OCI-LY7 (cell line): ENCODE measurements at regions not wholly inside any gene's neighbourhood (a gene's known extent, or its start where the extent isn't known, plus 50 kb on each side); places are given as distances from the start of the nearest gene placed in this dataset.

Experiments used
- BruUV-seq: library from RNA; stranded (reverse); fragments of 400-500 nt; replicated peaks from 2 replicates; lab custom pipeline; 2021; lab: Mats Ljungman, UMichigan
- CTCF ChIA-PET: fragments of 300-600 bp; sonication (Branson Sonifier 250); formaldehyde crosslinking; loops from one replicate; lab custom pipeline; 2022; ENCODE audit warnings: antibody characterized with exemption; ENCODE audit not compliant: unreplicated experiment; lab: Charles Lee
- POLR2A ChIA-PET: fragments of 300-600 bp; sonication (Branson Sonifier 250); formaldehyde crosslinking; loops from one replicate; lab custom pipeline; 2022; ENCODE audit warnings: antibody characterized with exemption; lab: Charles Lee
- DNase-seq: peaks from one replicate; pipeline ENCODE4 v3.0.0-alpha.2; 2015; ENCODE audit warnings: low spot score
- H2AFZ ChIP-seq: fragments of 200-600 bp; sonication (generic), shearing (Covaris generic); 2 replicates; pipeline ENCODE4 v1.6.1; 2014; ENCODE audit warnings: mild to moderate bottlenecking, antibody characterized with exemption, low read length, moderate library complexity
- H3K27ac ChIP-seq: fragments of 200-600 bp; sonication (generic); 2 replicates; pipeline ENCODE4 v1.5.1; 2014; ENCODE audit warnings: mixed run types, low read depth, mild to moderate bottlenecking, moderate library complexity, low read length, inconsistent platforms; ENCODE audit not compliant: poor library complexity, severe bottlenecking
- H3K36me3 ChIP-seq: fragments of 200-600 bp; sonication (generic); 2 replicates; pipeline ENCODE4 v1.6.1; 2014; ENCODE audit warnings: mild to moderate bottlenecking, antibody characterized with exemption, low read length, moderate library complexity, mixed read lengths; ENCODE audit not compliant: insufficient read depth
- H3K4me1 ChIP-seq: fragments of 200-600 bp; sonication (generic); 2 replicates; pipeline ENCODE4 v1.5.1; 2014; ENCODE audit warnings: mild to moderate bottlenecking, low read length; ENCODE audit not compliant: insufficient read depth, poor library complexity, severe bottlenecking
- H3K4me2 ChIP-seq: fragments of 200-600 bp; sonication (generic); 2 replicates; pipeline ENCODE4 v1.6.1; 2014; ENCODE audit warnings: mild to moderate bottlenecking, low read length
- H3K4me3 ChIP-seq: fragments of 200-600 bp; sonication (generic); 2 replicates; pipeline ENCODE4 v1.5.1; 2014; ENCODE audit warnings: mild to moderate bottlenecking, low read depth, low read length; ENCODE audit not compliant: poor library complexity, severe bottlenecking
- H3K79me2 ChIP-seq: fragments of 200-600 bp; sonication (generic); 2 replicates; pipeline ENCODE4 v1.6.1; 2016; ENCODE audit warnings: low read depth, mild to moderate bottlenecking, low read length, moderate library complexity, mixed read lengths; ENCODE audit not compliant: insufficient read depth
- H3K9me2 ChIP-seq: fragments of 200-600 bp; sonication (generic); 2 replicates; pipeline ENCODE4 v1.6.1; 2016; ENCODE audit warnings: mild to moderate bottlenecking, low read length, mixed read lengths; ENCODE audit not compliant: insufficient read depth
- H3K9me3 ChIP-seq: fragments of 200-600 bp; sonication (generic); 2 replicates; pipeline ENCODE4 v1.6.1; 2014; ENCODE audit warnings: mild to moderate bottlenecking, mixed run types, low read length, mixed read lengths
- H4K20me1 ChIP-seq: fragments of 200-600 bp; sonication (generic); 2 replicates; pipeline ENCODE4 v1.6.1; 2014; ENCODE audit warnings: mild to moderate bottlenecking, antibody characterized with exemption, low read length, moderate library complexity, mixed read lengths; ENCODE audit not compliant: insufficient read depth
- EZH2phosphoT487 ChIP-seq: fragments of 200-600 bp; sonication (generic); IDR thresholded peaks from 2 replicates; pipeline ENCODE4 v1.6.1; 2018; ENCODE audit warnings: low read depth, borderline replicate concordance, mild to moderate bottlenecking, mixed run types, antibody characterized with exemption, low read length, moderate library complexity, mixed read lengths
- intact Hi-C: fragments of 100-400 bp; cut with micrococcal nuclease; formaldehyde crosslinking; loops from one replicate; pipeline ENCODE4 v1.10.0; 2022; ENCODE audit not compliant: unreplicated experiment
- TF ChIP-seq, protein P1 (sequence below): fragments of 200-600 bp; sonication (generic); conservative IDR thresholded peaks from 2 replicates; pipeline ENCODE4 v1.5.1; 2014; ENCODE audit warnings: mild to moderate bottlenecking, antibody characterized with exemption, low read length, moderate library complexity, mixed read lengths

DNA sequence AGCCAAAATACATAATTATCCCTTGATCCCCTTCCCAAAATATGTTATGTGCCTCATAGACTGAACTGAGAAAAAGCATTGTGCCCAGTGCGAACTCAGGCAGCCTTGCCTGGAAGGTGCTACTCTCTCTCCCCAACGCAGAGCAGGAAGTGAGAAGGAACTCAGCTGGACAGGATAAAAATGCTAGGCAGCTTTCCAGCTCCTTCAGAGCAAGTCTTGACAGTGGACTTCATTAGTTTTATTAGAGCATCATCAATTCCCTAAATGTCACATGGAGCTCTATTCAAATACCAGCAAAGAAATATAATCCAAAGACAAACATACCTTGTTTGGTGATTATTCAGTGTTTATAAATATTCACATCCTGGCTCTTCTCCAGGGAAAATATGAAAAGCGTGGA, 202.4 kb downstream of the RFC3 start:
- Histone ChIP-seq H2AFZ (no peak overlapping the region), H3K9me2 (0 out of 2 replicates have a peak, but pooled peaks cover 5% of the 10 kb centered on the region), H3K4me3 (no peak overlapping the region), H3K36me3 (no peaks in the 10 kb centered on the region), H4K20me1 (no peaks in the 10 kb centered on the region), H3K4me2 (no peak overlapping the region), H3K79me2 (no peaks in the 10 kb centered on the region), H3K9me3 (no peaks in the 10 kb centered on the region), H3K4me1 (no peaks in the 10 kb centered on the region), H3K27ac (no peak overlapping the region)
- BruUV-seq, result no TSS peak
- ChIA-PET CTCF (no interaction called here), POLR2A (interaction anchor here (0.9 kb wide), 1 partner anchor 18 kb away, joined by 3 read pairs; no protein-coding TSS in a partner anchor)
- no peak for DNase-seq
- TF ChIP-seq, protein P1, sequence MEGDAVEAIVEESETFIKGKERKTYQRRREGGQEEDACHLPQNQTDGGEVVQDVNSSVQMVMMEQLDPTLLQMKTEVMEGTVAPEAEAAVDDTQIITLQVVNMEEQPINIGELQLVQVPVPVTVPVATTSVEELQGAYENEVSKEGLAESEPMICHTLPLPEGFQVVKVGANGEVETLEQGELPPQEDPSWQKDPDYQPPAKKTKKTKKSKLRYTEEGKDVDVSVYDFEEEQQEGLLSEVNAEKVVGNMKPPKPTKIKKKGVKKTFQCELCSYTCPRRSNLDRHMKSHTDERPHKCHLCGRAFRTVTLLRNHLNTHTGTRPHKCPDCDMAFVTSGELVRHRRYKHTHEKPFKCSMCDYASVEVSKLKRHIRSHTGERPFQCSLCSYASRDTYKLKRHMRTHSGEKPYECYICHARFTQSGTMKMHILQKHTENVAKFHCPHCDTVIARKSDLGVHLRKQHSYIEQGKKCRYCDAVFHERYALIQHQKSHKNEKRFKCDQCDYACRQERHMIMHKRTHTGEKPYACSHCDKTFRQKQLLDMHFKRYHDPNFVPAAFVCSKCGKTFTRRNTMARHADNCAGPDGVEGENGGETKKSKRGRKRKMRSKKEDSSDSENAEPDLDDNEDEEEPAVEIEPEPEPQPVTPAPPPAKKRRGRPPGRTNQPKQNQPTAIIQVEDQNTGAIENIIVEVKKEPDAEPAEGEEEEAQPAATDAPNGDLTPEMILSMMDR, result no peak
- no peak for TF ChIP-seq EZH2phosphoT487
- intact Hi-C loops, result no loop called here

DNA sequence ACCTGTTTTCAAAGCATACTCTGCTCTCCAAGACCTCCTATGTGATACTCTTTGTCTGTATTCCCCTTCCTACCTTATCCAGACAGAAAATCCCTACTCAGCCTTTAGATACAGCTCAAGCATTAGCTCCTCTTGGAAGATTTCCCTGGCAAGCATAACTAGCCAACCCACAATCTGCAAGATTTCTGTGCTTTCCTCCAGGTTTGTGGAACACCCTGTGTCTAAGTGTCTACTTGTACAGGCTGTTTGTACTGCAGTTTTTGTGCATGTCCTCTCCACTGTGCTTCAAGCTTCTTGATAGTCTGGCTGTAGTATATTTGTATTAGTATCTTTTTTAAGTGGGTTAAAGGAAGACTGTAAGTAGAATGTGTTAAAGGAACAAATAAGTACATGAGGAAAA, 203.7 kb downstream of the RFC3 start:
- CTCF ChIA-PET, result no interaction called here
- TF ChIP-seq, protein P1, result no peak
- no peak for TF ChIP-seq EZH2phosphoT487
- BruUV-seq, result no TSS peak

DNA sequence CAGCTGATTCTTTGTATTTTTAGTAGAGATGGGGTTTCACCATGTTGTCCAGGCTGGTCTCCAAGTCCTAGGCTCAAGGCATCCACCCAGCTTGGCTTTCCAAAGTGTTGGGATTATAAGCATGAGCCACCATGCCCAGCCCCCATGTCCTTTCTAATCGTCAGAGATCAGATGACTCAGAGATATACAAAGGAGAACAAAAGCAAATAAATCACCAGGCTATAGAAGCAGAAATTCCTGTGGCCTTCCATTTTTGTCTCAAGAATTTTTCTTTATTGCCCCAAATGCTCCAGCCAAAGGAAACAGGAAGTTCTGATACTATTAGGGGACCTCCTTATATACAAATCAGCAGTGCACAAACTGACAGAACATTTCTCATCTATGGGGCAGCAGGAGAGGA, 207.8 kb downstream of the RFC3 start:
- TF ChIP-seq EZH2phosphoT487, result no peak
- TF ChIP-seq, protein P1, result no peak
- H3K4me2 ChIP-seq, result no peak overlapping the region

More for the DNA sequence above, 203.7 kb downstream of the RFC3 start:
- intact Hi-C loops, result no loop called here
- Histone ChIP-seq H2AFZ (no peak overlapping the region), H3K4me3 (no peak overlapping the region), H3K9me3 (no peaks in the 10 kb centered on the region), H3K79me2 (no peaks in the 10 kb centered on the region), H3K27ac (no peak overlapping the region), H3K4me1 (peaks cover 4% of the 10 kb centered on the region), H4K20me1 (no peaks in the 10 kb centered on the region), H3K4me2 (no peak overlapping the region), H3K36me3 (no peaks in the 10 kb centered on the region), H3K9me2 (0 out of 2 replicates have a peak, but pooled peaks cover 5% of the 10 kb centered on the region)
- DNase-seq, result no peak
- POLR2A ChIA-PET, result no interaction called here

More for the DNA sequence above, 207.8 kb downstream of the RFC3 start:
- DNase-seq, result no peak
- ChIA-PET CTCF (no interaction called here), POLR2A (interaction anchor here (0.7 kb wide), 1 partner anchor 13 kb away, joined by 3 read pairs; no protein-coding TSS in a partner anchor)
- BruUV-seq, result no TSS peak
- Histone ChIP-seq H3K27ac (no peak overlapping the region), H3K4me3 (no peak overlapping the region), H3K4me1 (peaks cover 4% of the 10 kb centered on the region), H3K36me3 (no peaks in the 10 kb centered on the region), H4K20me1 (no peaks in the 10 kb centered on the region), H2AFZ (no peak overlapping the region), H3K79me2 (no peaks in the 10 kb centered on the region), H3K9me3 (no peaks in the 10 kb centered on the region), H3K9me2 (no peaks in the 10 kb centered on the region)
- intact Hi-C loops, result no loop called here
